HFFc6 (cell line): ENCODE measurements at regions not wholly inside any gene's neighbourhood (a gene's known extent, or its start where the extent isn't known, plus 50 kb on each side); places are given as distances from the start of the nearest gene placed in this dataset.

Experiments used
- DNase-seq: peaks from one replicate; pipeline ENCODE4 v3.0.0-alpha.2; 2018
- H3K27ac Mint-ChIP-seq: 2 replicates; pipeline ENCODE4 v1.8.0; 2020; ENCODE audit warnings: mild to moderate bottlenecking, mixed read lengths
- H3K27me3 Mint-ChIP-seq: 2 replicates; pipeline ENCODE4 v1.8.0; 2021; ENCODE audit warnings: mild to moderate bottlenecking, moderate library complexity, mixed read lengths; ENCODE audit not compliant: insufficient read depth
- H3K36me3 Mint-ChIP-seq: 2 replicates; pipeline ENCODE4 v1.8.0; 2021; ENCODE audit warnings: low read depth, mixed read lengths
- H3K4me1 Mint-ChIP-seq: 2 replicates; pipeline ENCODE4 v1.8.0; 2020; ENCODE audit warnings: low read depth, mixed read lengths
- H3K4me3 Mint-ChIP-seq: 2 replicates; pipeline ENCODE4 v1.8.0; 2020; ENCODE audit warnings: mild to moderate bottlenecking, moderate library complexity, mixed read lengths
- H3K9me3 Mint-ChIP-seq: 2 replicates; pipeline ENCODE4 v1.8.0; 2020; ENCODE audit warnings: mild to moderate bottlenecking, mixed read lengths
- CTCF ChIP-seq: fragments of 200-600 bp; sonication (generic); IDR thresholded peaks from 2 replicates; pipeline ENCODE4 v1.5.0; 2021; ENCODE audit warnings: antibody characterized with exemption, mild to moderate bottlenecking

DNA sequence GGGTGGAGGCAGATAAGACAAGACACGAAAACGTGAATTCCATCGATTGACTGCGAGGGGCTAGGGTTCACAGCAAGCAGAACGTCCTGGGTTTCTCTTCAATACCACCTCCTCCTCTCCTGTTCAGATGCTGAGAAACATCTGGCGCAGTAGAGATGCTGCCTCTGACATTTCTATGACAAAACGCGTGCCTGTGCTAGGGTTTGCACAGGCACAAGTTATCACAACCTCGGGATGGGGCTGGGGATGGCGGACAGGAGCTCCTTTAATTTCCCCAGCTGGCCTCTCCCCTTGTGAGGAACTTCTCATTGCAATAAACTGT, 99.8 kb upstream of the SVIL start:
- no peaks in the 10 kb centered on the region for H3K36me3 Mint-ChIP-seq
- H3K27ac Mint-ChIP-seq = no peak overlapping the region
- peaks cover 57% of the 10 kb centered on the region for H3K27me3 Mint-ChIP-seq
- TF ChIP-seq CTCF = no peak
- H3K4me3 Mint-ChIP-seq = peak overlapping the region; percentile 65
- DNase-seq = no peak
- H3K9me3 Mint-ChIP-seq = no peaks in the 10 kb centered on the region
- no peaks in the 10 kb centered on the region for H3K4me1 Mint-ChIP-seq

DNA sequence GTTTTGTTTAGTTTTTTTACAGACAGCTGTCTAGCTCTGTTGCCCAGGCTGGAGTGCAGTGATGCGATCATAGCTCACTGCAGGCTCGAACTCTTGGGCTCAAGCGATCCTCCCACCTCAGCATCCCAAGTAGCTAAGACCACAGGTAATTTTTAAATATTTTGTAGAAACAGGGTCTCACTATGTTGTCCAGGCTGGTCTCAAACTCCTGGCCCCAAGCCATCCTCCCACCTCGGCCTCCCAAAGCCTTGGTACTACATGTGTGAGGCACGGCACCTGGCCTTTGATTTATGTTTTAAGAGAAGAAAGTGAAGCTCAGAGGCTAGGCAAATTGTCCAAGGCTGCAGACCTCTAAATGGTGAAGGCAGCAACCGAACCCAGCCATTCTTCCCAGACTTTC, 98.6 kb upstream of the SVIL start:
- H3K4me1 Mint-ChIP-seq = no peaks in the 10 kb centered on the region
- H3K36me3 Mint-ChIP-seq = no peaks in the 10 kb centered on the region
- no peak overlapping the region for H3K27ac Mint-ChIP-seq
- no peaks in the 10 kb centered on the region for H3K9me3 Mint-ChIP-seq
- peaks cover 52% of the 10 kb centered on the region for H3K27me3 Mint-ChIP-seq
- TF ChIP-seq CTCF = no peak
- DNase-seq = no peak
- H3K4me3 Mint-ChIP-seq = no peak overlapping the region

- H3K4me1 Mint-ChIP-seq = no peaks in the 10 kb centered on the region
- no peaks in the 10 kb centered on the region for H3K9me3 Mint-ChIP-seq
- H3K27me3 Mint-ChIP-seq = peaks cover 52% of the 10 kb centered on the region
- no peak overlapping the region for H3K4me3 Mint-ChIP-seq
- no peaks in the 10 kb centered on the region for H3K36me3 Mint-ChIP-seq
- no peak overlapping the region for H3K27ac Mint-ChIP-seq
- no peak for DNase-seq
- no peak for TF ChIP-seq CTCF
Measured at GRCh38 chr10:29732918-29733317, 98.1 kb upstream of the SVIL start.

GRCh38 chr10:29731760-29732159, 97.0 kb upstream of the SVIL start:
- no peak overlapping the region for H3K27ac Mint-ChIP-seq
- H3K4me3 Mint-ChIP-seq = no peak overlapping the region
- no peaks in the 10 kb centered on the region for H3K4me1 Mint-ChIP-seq
- H3K27me3 Mint-ChIP-seq = peaks cover 52% of the 10 kb centered on the region
- no peak for TF ChIP-seq CTCF
- DNase-seq = no peak
- H3K36me3 Mint-ChIP-seq = no peaks in the 10 kb centered on the region
- no peaks in the 10 kb centered on the region for H3K9me3 Mint-ChIP-seq

DNA sequence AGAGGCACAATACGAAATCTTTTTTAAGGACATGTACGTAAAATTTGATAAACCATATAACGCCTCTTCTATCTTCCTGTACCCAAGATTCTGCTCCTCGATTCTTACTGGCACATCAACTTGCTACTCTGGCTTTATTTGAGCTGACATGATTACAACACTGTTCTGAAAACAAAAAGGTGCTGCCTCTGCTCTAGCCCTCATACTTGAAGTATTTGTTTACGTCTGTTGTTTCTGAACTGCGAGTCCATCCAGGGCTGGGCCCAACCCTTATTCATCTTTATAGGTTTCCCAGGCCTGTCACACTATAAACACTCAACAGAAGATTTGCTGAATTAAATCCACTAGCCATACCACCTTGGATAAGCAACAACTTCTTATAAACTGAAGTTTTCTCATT, 96.2 kb upstream of the SVIL start:
- H3K27me3 Mint-ChIP-seq = peaks cover 56% of the 10 kb centered on the region
- no peak overlapping the region for H3K27ac Mint-ChIP-seq
- DNase-seq = no peak
- H3K4me1 Mint-ChIP-seq = no peaks in the 10 kb centered on the region
- H3K4me3 Mint-ChIP-seq = no peak overlapping the region
- no peaks in the 10 kb centered on the region for H3K9me3 Mint-ChIP-seq
- no peaks in the 10 kb centered on the region for H3K36me3 Mint-ChIP-seq
- TF ChIP-seq CTCF = no peak

DNA sequence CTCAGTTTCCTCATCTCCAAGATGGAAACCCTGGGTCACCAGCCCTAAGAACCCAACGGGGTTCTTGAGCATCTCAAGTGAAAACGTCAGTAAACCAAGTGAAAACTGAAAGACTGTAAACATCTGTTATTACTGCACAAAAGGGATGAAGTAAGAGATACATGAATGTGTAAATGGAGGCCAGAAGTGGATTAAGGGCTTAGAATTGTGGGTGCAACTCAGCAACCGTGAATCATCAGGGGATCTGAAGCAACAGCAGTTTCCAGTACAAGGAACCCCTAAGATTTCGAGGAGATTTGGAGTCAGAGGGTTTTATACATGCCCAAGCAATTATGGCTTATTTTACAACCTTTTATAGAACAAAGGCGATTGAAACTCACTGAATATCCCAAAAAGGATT, 95.7 kb upstream of the SVIL start:
- DNase-seq = no peak
- no peaks in the 10 kb centered on the region for H3K36me3 Mint-ChIP-seq
- H3K27ac Mint-ChIP-seq = no peak overlapping the region
- no peak for TF ChIP-seq CTCF
- peaks cover 57% of the 10 kb centered on the region for H3K27me3 Mint-ChIP-seq
- H3K4me3 Mint-ChIP-seq = no peak overlapping the region
- no peaks in the 10 kb centered on the region for H3K9me3 Mint-ChIP-seq
- no peaks in the 10 kb centered on the region for H3K4me1 Mint-ChIP-seq
